ENCODE measurements at regions not wholly inside any gene's neighbourhood (a gene's known extent, or its start where the extent isn't known, plus 50 kb on each side); places are given as distances from the start of the nearest gene placed in this dataset.

- TF ChIP-seq ARID4B (CRISPR knock-in tag; IDR thresholded peaks at IDR 0.05; ENCODE audit: borderline replicate concordance) (peak; percentile 65; the same call in 1 of the 2 replicates), ZNF232 (CRISPR knock-in tag; IDR thresholded peaks at IDR 0.05) (0 out of 2 replicates have a peak, but pooled peaks have one; percentile 25), MLX (CRISPR knock-in tag; IDR thresholded peaks at IDR 0.05) (no peak), GABPB1 (CRISPR knock-in tag; IDR thresholded peaks at IDR 0.05) (no peak), E2F4 (CRISPR knock-in tag; IDR thresholded peaks at IDR 0.05; ENCODE audit: borderline replicate concordance, low read depth) (no peak), SMAD3 (CRISPR knock-in tag; IDR thresholded peaks at IDR 0.05; ENCODE audit: borderline replicate concordance) (no peak), SOX15 (CRISPR knock-in tag; IDR thresholded peaks at IDR 0.05) (no peak), PREB (CRISPR knock-in tag; IDR thresholded peaks at IDR 0.05; ENCODE audit: borderline replicate concordance) (0 out of 2 replicates have a peak, but pooled peaks have one; percentile 50), JUN (CRISPR knock-in tag; IDR thresholded peaks at IDR 0.05) (peak; percentile 47; the same call in 1 of the 2 replicates), JAZF1 (CRISPR knock-in tag; IDR thresholded peaks at IDR 0.05) (no peak), TEAD1 (CRISPR knock-in tag; IDR thresholded peaks at IDR 0.05) (peak; percentile 69; the same call in 1 of the 2 replicates), TEAD4 (CRISPR knock-in tag; IDR thresholded peaks at IDR 0.05) (peak; percentile 34; the same call in 1 of the 2 replicates), ZBTB21 (CRISPR knock-in tag; IDR thresholded peaks at IDR 0.05; ENCODE audit: borderline replicate concordance) (peak; percentile 54; the same call in 1 of the 2 replicates), MXD4 (CRISPR knock-in tag; IDR thresholded peaks at IDR 0.05; ENCODE audit: borderline replicate concordance) (no peak), ZNF219 (CRISPR knock-in tag; IDR thresholded peaks at IDR 0.05; ENCODE audit: borderline replicate concordance) (no peak), OVOL2 (CRISPR knock-in tag; IDR thresholded peaks at IDR 0.05; ENCODE audit: borderline replicate concordance) (no peak), GTF2I (CRISPR knock-in tag; conservative IDR thresholded peaks at IDR 0.05) (no peak), USF2 (CRISPR knock-in tag; IDR thresholded peaks at IDR 0.05) (no peak), ATF3 (CRISPR knock-in tag; conservative IDR thresholded peaks at IDR 0.05) (no peak), NFATC4 (CRISPR knock-in tag; IDR thresholded peaks at IDR 0.05) (no peak), MYBL2 (CRISPR knock-in tag; IDR thresholded peaks at IDR 0.05) (no peak), CBFB (CRISPR knock-in tag; IDR thresholded peaks at IDR 0.05; ENCODE audit: low read depth) (no peak), ATF2 (CRISPR knock-in tag; IDR thresholded peaks at IDR 0.05; ENCODE audit: borderline replicate concordance, low read depth) (no peak), SP1 (CRISPR knock-in tag; conservative IDR thresholded peaks at IDR 0.05) (no peak), RORB (CRISPR knock-in tag; IDR thresholded peaks at IDR 0.05) (no peak), ZNF281 (CRISPR knock-in tag; IDR thresholded peaks at IDR 0.05) (no peak), HMGA2 (CRISPR knock-in tag; IDR thresholded peaks at IDR 0.05) (no peak)
Measured at GRCh38 chr17:6269478-6269877, 165.4 kb downstream of the AIPL1 start (continued).
